Hepatic stellate cell (primary cell): ENCODE measurements at regions not wholly inside any gene's neighbourhood (a gene's known extent, or its start where the extent isn't known, plus 50 kb on each side); places are given as distances from the start of the nearest gene placed in this dataset.

Source experiments
- DNase-seq: peaks from one replicate; pipeline ENCODE4 v3.0.0; 2011; ENCODE audit warnings: low spot score

DNA sequence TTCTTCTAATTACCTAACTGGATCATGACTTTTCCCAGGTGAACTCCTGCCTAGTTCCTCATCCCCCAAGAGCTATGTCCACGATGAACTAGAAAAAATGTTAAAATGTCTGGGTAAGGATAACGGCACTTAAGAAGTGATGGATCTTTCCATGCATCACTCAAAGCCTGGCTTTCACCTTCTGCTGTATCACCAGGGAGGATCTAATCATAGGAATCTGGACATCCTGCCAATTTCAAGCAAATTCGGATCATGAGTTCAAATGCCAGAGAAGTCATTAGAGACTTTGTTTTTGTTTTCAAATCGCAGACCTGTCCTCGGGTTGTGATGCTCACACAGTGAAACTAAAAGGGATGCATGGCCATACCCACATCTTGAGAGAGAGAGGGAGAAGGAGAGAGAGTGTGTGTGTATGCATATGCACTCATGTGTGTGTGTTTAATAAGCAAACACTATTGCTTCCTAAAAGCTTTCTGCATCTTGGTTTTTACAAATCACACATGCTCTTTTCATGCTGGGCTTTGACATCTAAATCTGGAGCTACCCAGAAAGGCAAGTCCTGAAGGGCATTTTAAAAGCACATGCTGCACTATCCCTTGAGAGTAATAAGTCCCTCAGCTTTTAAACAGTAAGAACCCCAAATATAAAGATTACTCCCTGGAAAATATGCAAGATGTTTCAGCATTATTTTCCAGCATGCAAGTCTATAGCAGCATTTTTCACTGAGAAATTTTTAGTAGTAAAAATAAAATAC, 524.6 kb upstream of the NOX3 start:
- no peak for DNase-seq

DNA sequence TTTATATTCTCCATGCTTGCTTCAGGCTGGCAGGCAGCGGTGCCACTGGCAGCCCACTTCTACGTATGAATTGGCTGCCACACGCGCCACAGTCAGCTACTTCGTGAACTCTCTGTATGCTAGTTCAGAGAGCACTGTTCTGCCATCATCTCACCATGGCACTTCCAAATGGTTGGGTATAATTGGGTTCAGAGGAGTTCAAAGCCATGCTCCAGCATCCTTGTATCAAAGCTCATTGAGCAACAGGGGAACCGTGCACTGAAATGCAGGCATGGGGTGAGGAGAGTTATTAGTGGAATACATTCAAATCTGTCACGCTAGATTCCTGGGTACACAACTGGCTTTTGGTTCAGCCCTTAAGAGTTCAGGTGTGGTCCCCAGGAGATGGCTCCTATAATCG, 519.9 kb upstream of the NOX3 start:
- no peak for DNase-seq

DNA sequence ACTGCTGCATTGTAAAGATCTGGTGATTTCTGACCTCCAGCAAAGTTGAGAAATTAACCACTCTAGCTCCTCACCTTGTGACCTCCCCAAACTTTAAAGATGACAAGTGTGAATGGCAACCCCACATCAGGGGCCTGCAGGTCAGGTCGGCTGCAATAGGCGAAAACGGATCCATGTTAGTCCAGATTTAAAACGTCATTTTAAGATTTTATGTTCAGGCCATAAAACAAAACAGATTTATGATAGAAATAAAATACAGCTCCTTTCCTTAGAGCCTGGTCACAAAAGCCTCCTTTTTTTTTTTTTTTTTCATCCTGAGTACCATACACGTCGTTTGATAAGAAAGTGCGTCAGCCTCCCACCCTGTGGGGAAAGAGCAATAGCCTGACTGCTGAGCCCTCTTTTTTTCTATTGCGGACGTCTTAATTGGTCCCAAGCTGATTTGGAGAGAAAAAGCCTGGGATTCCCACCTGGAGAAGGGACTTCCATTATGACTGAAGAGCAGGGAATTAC, 519.2 kb upstream of the NOX3 start:
- DNase-seq = no peak

DNA sequence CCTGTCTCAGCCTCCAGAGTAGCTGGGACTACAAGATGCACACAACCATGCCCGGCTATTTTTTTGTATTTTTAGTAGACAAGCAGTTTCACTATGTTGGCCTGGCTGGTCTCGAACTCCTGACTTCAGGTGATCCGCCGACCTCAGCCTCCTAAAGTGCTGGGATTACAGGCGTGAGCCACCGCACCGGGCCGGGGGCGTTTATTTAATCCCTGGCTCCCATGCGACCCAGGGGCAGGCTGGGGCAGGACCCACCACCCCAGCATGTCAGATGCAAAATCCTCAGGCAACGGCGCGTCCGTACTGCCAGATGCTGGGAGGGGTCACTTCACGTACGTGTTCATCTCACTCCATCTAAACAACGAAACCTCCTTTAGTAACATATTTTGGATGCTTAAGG, 518.7 kb upstream of the NOX3 start:
- no peak for DNase-seq

DNA sequence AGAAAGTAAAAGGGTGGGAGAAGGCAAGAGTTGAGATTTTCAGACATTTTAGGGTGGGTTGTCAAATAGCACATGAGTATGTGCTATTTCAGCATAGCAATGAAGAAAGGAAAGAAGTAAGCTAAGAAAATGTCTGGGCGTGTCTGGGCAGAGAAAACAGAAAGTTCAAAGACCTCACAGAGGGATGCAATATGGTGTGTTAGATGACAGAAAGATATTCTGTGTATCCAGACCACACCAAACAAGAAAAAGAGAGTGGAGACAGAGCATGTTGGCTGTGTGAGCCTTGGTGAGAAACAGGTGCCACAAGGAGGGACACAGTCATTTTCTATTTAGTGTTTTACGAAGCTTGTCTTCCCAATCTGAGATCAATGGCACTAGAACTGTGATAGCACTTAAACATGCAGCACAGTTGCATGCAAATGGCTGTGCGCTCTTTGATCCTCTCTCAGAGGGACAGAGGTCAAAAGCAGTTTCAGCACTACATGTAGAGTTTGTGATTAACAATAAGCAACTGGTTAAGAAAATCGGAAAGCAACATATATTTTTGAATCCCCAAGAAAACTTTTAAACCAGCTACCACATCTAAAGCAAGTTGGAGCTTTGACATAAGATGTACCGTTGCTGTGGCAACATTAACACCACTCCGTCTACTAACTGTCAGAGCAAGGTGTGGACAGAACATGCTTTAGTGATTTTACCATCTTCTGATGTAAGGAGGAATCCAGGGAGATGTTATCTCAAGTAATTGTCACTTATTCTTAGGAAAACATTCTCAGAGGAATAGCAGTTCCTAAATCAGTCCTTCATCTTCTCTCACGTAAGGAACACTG, 515.5 kb upstream of the NOX3 start:
- no peak for DNase-seq

DNA sequence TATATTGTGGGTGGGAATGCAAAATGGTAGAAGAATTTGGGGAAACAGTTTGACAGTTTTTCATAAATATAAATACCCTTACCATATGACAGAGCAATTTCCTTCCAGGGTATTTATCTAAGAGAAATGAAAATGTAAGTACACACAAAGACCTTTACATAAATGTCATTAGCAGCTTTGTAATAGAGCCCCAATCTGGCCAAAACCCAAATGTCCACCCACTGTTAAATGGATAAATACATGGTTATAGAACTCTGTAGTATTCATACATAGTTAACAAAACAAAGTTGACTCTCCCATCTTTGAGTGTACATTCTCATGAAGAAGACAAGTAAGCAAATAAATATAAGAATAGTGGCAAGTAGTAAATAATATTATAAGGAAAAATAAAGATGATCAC, 514.8 kb upstream of the NOX3 start:
- no peak for DNase-seq

DNA sequence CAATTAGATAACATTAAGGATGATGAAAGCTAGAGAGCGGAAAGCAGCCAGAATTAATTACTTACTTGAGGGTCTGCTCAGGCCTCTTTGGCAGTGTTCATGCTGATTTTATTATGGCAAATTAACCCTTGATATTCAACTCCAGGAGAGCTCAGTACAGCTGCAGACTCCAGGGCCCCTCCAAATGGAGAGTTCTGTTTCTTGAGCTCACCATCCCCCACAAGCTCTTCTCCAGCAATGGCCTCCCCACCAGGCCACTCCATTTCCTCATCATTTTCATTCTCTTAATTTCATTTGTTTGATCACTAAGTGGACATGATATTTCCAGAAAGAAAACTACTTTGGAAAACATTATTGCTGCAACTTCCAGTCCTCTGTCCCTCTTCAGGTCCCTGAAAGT, 513.3 kb upstream of the NOX3 start:
- DNase-seq = no peak

DNA sequence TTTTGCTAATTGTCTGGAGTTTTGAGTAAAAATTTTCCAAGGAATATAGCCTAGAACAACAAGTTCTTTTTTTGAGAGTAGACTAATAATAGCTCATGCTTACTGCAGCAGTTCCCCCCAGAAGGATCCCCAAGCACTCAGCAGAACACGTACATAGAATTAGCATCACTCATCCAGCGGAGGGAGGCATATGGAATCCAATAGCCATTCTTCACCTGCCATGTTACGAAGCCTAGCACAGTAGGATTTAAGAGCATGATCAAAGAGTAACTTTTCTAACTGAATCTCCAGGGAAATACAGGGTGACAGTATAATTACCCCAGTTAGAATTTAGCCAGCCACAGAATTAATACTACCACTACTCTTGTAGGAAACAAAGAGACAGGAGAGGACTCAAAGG, 511.7 kb upstream of the NOX3 start:
- no peak for DNase-seq

DNA sequence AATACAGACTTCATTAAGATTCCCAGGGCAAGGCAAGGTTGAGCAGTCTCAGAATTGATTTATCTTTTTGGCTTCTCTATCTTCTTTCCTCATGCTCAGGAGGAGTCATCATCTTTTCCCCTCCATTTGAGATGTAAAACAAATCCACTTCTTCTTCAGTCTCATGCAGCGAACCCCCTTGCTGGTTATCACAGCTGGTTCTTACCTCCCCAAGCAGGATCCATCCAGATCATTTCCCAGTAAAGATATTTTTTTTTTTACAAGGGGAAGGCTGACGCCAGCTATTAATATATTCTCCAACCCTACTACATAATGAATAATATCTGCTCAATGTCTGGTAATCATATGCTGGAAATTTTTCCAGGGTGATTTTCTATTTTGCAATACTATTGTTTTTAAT, 508.9 kb upstream of the NOX3 start:
- DNase-seq = no peak

DNA sequence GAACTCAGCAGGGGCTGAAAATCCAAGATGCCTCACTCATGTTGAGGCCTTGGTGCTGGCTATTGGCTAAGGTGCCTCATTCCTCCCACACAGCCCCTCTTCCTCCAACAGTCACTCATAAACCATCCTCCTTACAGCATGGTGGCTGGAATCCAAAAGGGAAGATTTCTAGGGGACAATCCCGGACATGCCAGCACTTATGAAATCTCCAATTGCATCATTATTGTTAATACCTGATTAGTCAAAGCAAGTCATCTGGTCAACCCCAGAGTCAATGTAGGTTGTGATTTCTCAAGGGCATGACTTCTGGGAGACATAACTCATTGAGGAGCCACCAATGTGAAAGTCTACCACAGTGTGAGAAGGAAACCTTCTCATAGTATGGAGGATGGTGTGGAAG, 506.6 kb upstream of the NOX3 start:
- no peak for DNase-seq

DNA sequence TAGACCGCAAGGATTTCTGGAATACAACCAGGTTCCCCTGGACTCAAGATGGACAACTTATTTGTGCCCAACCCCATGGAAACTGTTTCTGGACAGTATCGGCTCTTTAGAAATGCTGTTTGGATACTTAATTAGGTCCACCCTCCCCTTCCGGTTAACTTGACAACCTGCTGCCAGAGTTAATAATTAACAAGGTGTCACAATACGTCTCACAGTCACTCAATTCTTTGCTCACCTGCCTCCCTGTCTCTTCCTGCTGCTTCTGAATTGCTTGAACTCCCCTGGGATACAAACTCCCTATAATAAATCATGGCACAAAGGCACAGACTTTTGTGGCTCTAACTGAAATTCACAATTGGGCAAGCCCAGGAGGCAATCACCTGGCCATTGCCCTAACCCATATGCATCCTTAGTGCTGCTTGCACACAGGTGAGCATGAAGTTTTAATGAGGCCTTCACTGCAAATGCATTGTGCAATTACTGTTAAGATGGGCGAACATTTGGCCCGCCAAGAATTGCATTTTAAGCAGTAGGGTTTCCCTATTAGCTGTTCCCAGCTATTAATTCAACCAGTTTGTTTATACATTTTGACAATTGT, 504.4 kb upstream of the NOX3 start:
- no peak for DNase-seq

DNA sequence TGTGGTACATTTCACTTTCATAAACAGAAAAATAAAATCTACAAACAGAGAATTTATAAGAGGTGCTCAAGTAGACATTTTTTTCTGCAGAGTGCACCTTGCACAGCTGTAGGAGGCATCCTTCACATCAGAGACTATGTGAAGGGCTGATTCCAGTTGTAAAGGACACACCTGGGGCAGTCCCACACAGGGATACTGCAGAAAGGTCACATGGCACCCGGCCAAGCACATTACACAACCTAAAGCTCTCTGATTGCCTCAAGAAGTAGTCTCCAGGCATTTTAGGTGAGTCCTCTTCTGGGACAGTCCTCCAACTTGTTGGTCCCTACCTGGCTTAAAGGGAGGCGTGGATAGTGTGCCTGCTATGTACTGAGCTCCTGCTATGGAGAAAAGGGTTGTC, 502.9 kb upstream of the NOX3 start:
- DNase-seq = no peak

DNA sequence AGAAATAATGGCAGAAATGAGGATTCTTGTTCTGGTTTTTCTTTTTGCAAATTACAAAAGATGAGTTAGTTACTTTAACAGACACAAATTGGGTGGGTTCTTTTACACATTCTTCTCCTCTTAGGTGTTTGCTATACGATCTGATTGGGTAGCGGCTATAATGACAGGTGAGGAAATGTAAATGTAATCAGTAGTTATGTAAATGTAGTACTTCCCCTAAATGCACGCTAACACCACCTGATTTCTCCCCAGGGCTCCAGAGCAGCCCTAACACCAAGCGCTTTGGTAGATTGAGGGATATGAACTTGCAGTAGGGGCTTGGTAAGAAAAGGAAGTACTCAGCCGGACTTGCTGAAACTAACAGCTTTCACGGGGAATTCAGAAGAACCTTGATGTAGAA, 499.4 kb upstream of the NOX3 start:
- DNase-seq = no peak

DNA sequence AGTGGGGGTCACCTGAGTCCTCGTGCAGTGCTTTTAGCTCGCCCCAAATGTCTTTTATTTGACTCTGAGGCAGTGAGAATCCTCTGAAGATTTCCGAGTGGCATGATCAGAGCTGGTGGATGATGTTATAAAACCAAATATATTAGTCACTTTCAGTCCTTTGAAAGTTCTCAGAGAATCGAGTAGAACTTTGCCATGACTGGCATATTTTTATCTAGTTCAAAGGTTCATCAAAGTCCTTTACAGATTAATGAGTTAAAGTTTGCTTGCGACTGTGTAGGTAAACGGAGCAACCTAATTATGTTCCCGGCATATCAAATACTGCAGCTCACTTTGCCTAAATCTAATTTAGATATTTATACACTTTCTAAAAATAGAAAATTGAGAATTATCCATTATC, 498.5 kb upstream of the NOX3 start:
- DNase-seq = no peak

DNA sequence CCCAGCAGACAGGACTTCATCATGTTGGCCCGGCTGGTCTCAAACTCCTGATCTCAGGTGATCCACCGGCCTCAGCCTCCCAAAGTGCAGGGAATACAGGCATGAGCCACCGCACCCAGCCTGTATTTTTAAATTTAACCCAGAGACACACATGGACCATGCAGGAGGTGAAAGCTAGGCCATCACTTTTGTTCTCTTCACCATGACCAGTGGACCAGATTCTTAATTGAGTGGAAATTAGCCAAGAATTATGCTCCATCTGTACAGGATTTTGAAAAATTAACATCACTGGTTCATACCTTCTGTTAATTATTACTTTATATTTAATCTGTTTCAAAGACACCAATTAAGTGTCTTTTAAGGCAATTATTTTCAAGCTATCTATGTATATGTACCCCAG, 493.6 kb upstream of the NOX3 start:
- no peak for DNase-seq

DNA sequence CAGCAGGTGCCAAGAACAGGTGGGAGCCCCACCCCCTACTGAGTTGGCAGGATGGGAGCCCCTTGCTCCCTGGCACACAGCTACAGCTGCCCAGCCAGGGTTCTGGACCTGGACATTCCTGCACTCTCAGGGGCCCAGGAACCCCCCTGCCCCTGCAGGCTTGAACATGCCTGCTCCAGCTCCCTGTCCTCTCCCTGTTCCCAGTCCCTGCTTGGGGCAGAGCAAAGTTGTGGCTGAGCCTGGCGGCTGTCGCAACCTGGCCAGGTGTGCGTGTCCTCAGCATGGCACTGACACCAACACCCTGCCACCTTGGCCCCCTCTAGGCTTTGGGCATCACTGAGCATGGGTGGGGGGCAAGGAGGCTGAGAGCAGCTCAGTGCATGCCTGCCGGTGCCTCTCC, 491.2 kb upstream of the NOX3 start:
- DNase-seq = no peak

DNA sequence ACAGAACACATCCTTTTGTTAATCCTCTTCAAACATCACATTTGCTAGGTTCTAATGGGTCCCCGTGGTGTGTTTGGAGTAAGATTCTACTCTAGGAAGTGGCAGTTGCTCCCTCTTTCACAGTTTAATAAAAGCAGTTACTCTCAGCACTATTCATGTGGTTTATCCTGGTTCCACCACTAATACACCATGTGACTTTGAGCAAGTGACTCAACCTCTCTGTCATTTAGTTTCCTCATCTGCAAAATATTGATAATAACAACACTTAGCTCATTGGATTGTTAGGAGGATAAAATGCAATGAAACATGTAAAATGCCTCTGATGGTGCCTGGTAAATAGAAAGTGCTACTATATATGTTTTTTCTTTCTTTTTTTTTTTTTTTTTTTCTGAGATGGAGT, 488.0 kb upstream of the NOX3 start:
- DNase-seq = no peak

DNA sequence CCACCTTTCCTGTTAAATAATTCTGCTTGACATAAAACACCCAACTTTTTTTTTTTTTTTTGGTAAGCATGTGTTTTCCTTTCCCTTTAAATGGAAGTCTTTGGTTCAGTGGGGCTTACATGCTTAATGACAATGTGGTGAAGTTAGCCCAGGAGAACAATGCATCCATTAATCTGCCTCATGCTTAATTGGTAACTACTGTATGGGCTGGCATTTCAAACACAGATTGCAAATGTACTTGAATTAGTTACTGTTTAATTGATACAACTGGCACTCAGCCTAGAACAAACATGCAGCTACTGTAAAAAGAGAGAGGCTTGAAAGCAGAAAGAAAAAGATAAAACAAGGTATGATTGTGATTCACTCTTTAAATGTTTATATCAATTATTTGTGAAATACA, 483.6 kb upstream of the NOX3 start:
- no peak for DNase-seq

DNA sequence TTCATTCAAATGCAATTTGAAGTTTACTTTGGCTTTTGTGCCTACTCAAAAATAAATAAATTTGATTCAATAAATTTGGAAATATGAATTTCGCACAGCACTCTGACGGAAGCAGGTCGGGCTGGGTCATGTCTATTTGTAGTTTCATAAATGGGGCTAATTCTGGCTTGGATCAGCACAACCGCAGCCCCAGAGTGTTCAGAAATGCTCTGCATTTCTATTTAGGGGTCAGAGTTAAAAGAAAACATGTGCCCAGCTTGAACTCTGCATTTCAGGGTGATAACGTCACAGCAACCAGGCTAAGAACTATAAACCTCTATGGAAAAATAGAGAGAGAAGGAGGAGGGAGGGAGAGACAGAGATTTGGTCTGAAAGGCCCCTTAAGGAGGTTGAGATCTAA, 480.9 kb upstream of the NOX3 start:
- no peak for DNase-seq

DNA sequence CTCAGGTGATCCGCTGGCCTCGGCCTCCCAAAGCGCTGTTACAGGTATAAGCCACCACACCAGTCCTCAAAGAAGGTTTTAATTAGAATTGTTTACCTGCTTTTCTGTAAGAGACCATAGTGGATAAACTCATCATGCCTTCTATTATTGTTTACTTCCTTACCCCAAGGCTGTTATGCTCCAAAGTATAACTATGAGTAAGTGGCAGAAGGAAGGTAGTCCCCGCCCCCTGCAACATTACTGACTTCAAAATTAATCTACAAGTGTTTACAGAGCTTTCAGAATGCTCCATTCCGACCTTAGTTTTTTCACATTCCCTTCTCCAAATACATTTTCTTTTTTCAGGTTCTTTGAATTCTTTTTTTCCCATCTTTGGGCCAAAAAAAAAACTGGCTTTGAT, 480.5 kb upstream of the NOX3 start:
- DNase-seq = no peak

DNA sequence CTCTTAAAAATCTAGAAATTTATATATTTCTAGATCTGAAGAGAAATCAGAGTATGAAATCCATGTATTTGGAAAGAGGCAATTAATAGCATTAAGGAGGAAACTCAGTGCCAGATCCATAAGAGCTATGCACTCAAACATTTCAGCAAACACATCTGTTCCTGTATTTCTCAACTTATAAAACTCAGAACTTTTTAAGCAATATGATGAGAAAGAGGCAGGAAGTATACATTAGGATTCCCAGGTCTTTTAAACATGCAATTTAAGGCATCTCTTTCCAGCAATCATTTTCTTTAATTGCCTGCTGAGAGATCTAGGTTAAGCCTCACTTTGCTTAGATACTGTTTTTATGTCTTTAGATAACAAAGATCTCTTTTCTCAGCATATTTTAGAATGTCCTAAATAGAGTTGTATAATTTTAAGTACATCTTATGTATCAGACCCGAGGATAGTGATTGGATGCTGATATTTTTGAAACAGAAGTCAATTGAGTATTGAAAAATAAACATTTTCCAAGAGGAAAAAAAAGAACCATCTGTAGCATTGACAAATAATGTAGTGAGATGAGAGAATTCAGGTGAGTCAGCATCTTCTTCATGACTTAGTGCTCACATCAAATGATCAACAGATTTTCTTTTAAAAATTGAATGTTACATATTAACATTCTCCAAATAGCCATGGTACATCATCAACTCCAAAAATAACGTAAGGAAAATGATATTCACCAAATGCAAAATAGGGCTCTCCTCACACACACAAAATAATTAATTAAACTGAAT, 461.4 kb upstream of the NOX3 start:
- no peak for DNase-seq

DNA sequence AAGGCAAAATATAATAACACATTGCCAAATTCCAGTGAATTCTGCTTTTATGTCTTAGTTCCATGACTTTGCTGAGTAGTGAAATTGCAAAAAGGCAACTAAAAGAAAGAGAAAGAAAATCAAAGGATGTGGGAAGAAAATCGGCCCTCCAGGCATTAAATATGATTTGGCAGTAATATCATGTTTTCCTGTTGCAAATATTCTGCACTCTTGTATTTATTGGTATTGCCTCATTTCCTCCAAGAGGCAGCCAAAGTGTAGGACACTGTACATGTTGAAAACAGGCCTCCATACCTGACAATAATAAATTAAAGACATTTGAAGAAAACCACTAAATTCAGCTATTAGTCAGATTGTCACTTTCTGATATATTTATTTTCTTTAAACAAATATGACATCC, 460.0 kb upstream of the NOX3 start:
- DNase-seq = no peak
